ENCODE measurements at regions not wholly inside any gene's neighbourhood (a gene's known extent, or its start where the extent isn't known, plus 50 kb on each side); places are given as distances from the start of the nearest gene placed in this dataset.

DNA sequence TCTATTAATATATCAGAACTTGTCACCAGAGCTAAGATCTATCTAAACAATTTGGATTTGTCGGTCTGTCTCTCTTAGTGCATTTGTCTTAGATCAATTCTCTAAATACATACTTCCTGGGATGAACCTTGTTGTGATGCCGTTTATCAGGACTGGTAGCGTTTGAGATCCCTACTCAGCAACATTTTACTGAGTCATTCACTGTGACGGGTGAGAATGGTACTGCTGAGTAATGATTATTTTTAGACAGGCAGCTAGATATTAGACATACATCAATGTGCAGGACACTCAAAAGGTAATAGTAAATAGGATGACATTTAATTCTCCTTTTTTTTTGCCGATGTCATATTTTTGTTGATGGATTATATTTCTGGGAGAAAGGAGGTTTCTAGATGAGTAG lies 209.0 kb downstream of the CSNK1G3 start (continued):
- TF ChIP-seq SIN3A (conservative IDR thresholded peaks at IDR 0.05 in 1 of 2, IDR thresholded peaks at IDR 0.05 in 1 of 2; ENCODE audit: low read depth in 1 of 2, low read length in 2 of 2) (no peak), JUND (IDR thresholded peaks at IDR 0.05; ENCODE audit: low read length) (no peak), PHF8 (conservative IDR thresholded peaks at IDR 0.05; ENCODE audit: low read depth, low read length) (no peak)

Data from H1 (cell line).